Erythroblast (primary cell): ENCODE measurements at regions not wholly inside any gene's neighbourhood (a gene's known extent, or its start where the extent isn't known, plus 50 kb on each side); places are given as distances from the start of the nearest gene placed in this dataset.

Experiments
- GATA1 ChIP-seq: IDR thresholded peaks from 2 replicates; pipeline ENCODE4 v1.6.1; 2011; ENCODE audit warnings: low read depth, mild to moderate bottlenecking, control low read depth, low read length, moderate library complexity
- POLR2A ChIP-seq: IDR thresholded peaks from 2 replicates; pipeline ENCODE4 v1.6.1; 2011; ENCODE audit warnings: mild to moderate bottlenecking, low read length

GRCh38 chr13:111584101-111584672 is 263.7 kb downstream of the TEX29 start:
- TF ChIP-seq POLR2A = no peak
- TF ChIP-seq GATA1 = no peak
